HEK293 (cell line): ENCODE measurements at regions not wholly inside any gene's neighbourhood (a gene's known extent, or its start where the extent isn't known, plus 50 kb on each side); places are given as distances from the start of the nearest gene placed in this dataset.

Experiments used
- CTCF ChIA-PET: fragments of 350-600 bp; formaldehyde crosslinking; extraction: SDS; loops from one replicate; lab custom pipeline; 2021; ENCODE audit warnings: antibody characterized with exemption; lab: Yijun Ruan, JAX
- POLR2A ChIA-PET: fragments of 300-600 bp; formaldehyde crosslinking; extraction: SDS; loops from one replicate; lab custom pipeline; 2020; ENCODE audit warnings: antibody characterized with exemption, inconsistent platforms; lab: Yijun Ruan, JAX
- H3K27ac ChIP-seq: fragments of 200-500 bp; sonication (Bioruptor generic); 2 replicates; pipeline ENCODE4 v1.5.1; 2014; ENCODE audit warnings: low read depth, low read length, control low read depth, inconsistent platforms; ENCODE audit errors: extremely low read depth
- H3K36me3 ChIP-seq, 2 experiments: fragments of 200-500 bp in 1 of 2; sonication (Bioruptor generic) in 1 of 2; 1 replicate in 1 of 2; 2 replicates in 1 of 2; pipeline ENCODE4 v1.5.1; 2014 to 2017; ENCODE audit warnings: inconsistent platforms in 2 of 2, low read length in 2 of 2; ENCODE audit not compliant: control insufficient read depth in 2 of 2, insufficient read depth in 1 of 2
- H3K4me1 ChIP-seq: fragments of 200-500 bp; sonication (Bioruptor generic); 2 replicates; pipeline ENCODE4 v1.5.1; 2014; ENCODE audit warnings: mild to moderate bottlenecking, low read length, inconsistent platforms; ENCODE audit not compliant: control insufficient read depth, insufficient read depth
- H3K4me3 ChIP-seq: 2 replicates; pipeline ENCODE4 v1.5.1; 2011; ENCODE audit warnings: low read depth, mild to moderate bottlenecking, control low read depth, low read length, moderate library complexity
- H3K9me3 ChIP-seq: fragments of 200-500 bp; sonication (Bioruptor generic); 2 replicates; pipeline ENCODE4 v1.5.1; 2014; ENCODE audit warnings: low read depth, low read length, inconsistent platforms; ENCODE audit not compliant: control insufficient read depth, insufficient read depth
- BCL11A ChIP-seq: fragments of 450-650 bp; formaldehyde crosslinking; IDR thresholded peaks from 2 replicates; pipeline ENCODE4 v1.5.1; 2016; ENCODE audit warnings: low read depth, missing biosample characterization, missing genetic modification characterization
- GFI1B ChIP-seq: fragments of 450-650 bp; formaldehyde crosslinking; IDR thresholded peaks from 2 replicates; pipeline ENCODE4 v1.5.1; 2016; ENCODE audit warnings: missing biosample characterization, missing genetic modification characterization
- HOXD13 ChIP-seq: sonication (generic); formaldehyde crosslinking; IDR thresholded peaks from 2 replicates; pipeline ENCODE4 v1.8.0; 2022; ENCODE audit warnings: missing genetic modification reagents, borderline replicate concordance
- IKZF3 ChIP-seq: fragments of 450-650 bp; IDR thresholded peaks from 2 replicates; pipeline ENCODE4 v1.5.0; 2018; ENCODE audit warnings: missing biosample characterization, mild to moderate bottlenecking, missing genetic modification characterization, moderate library complexity
- PATZ1 ChIP-seq: fragments of 450-650 bp; formaldehyde crosslinking; IDR thresholded peaks from 2 replicates; pipeline ENCODE4 v1.5.1; 2016; ENCODE audit warnings: missing biosample characterization, missing genetic modification characterization
- REST ChIP-seq: fragments of 450-650 bp; formaldehyde crosslinking; IDR thresholded peaks from 2 replicates; pipeline ENCODE4 v1.5.1; 2016; ENCODE audit warnings: missing biosample characterization, missing genetic modification characterization
- SALL2 ChIP-seq: fragments of 450-650 bp; formaldehyde crosslinking; IDR thresholded peaks from 2 replicates; pipeline ENCODE4 v1.5.0; 2017; ENCODE audit warnings: missing biosample characterization, mild to moderate bottlenecking, missing genetic modification characterization, borderline replicate concordance
- ZFHX2 ChIP-seq: fragments of 450-650 bp; formaldehyde crosslinking; conservative IDR thresholded peaks from 2 replicates; pipeline ENCODE4 v1.5.1; 2016; ENCODE audit warnings: missing biosample characterization, missing genetic modification characterization
- ZNF133 ChIP-seq: fragments of 450-650 bp; formaldehyde crosslinking; IDR thresholded peaks from 2 replicates; pipeline ENCODE4 v1.5.1; 2016; ENCODE audit warnings: missing biosample characterization, missing genetic modification characterization
- ZNF140 ChIP-seq: fragments of 450-650 bp; formaldehyde crosslinking; IDR thresholded peaks from 2 replicates; pipeline ENCODE4 v1.5.1; 2016; ENCODE audit warnings: missing biosample characterization, missing genetic modification characterization
- ZNF155 ChIP-seq: fragments of 450-650 bp; formaldehyde crosslinking; IDR thresholded peaks from 2 replicates; pipeline ENCODE4 v1.5.1; 2016; ENCODE audit warnings: missing biosample characterization, missing genetic modification characterization
- ZNF174 ChIP-seq: fragments of 450-650 bp; formaldehyde crosslinking; IDR thresholded peaks from 2 replicates; pipeline ENCODE4 v1.5.0; 2017; ENCODE audit warnings: missing biosample characterization, mild to moderate bottlenecking, missing genetic modification characterization
- ZNF23 ChIP-seq: fragments of 450-650 bp; formaldehyde crosslinking; IDR thresholded peaks from 2 replicates; pipeline ENCODE4 v1.5.1; 2016; ENCODE audit warnings: missing biosample characterization, missing genetic modification characterization, borderline replicate concordance
- ZNF239 ChIP-seq: fragments of 450-650 bp; formaldehyde crosslinking; IDR thresholded peaks from 2 replicates; pipeline ENCODE4 v1.5.1; 2016; ENCODE audit warnings: missing biosample characterization, missing genetic modification characterization
- ZNF26 ChIP-seq: fragments of 450-650 bp; formaldehyde crosslinking; IDR thresholded peaks from 2 replicates; pipeline ENCODE4 v1.5.1; 2016; ENCODE audit warnings: missing biosample characterization, missing genetic modification characterization
- ZNF324 ChIP-seq: fragments of 450-650 bp; formaldehyde crosslinking; IDR thresholded peaks from 2 replicates; pipeline ENCODE4 v1.5.1; 2016; ENCODE audit warnings: missing biosample characterization, missing genetic modification characterization
- ZNF423 ChIP-seq: fragments of 450-650 bp; formaldehyde crosslinking; IDR thresholded peaks from 2 replicates; pipeline ENCODE4 v1.5.1; 2016; ENCODE audit warnings: missing biosample characterization, missing genetic modification characterization
- ZNF501 ChIP-seq: fragments of 450-650 bp; formaldehyde crosslinking; IDR thresholded peaks from 2 replicates; pipeline ENCODE4 v1.5.1; 2016; ENCODE audit warnings: missing biosample characterization, missing genetic modification characterization
- ZNF596 ChIP-seq: fragments of 450-650 bp; IDR thresholded peaks from 2 replicates; pipeline ENCODE4 v1.5.0; 2018; ENCODE audit warnings: missing biosample characterization, mild to moderate bottlenecking, missing genetic modification characterization, moderate library complexity
- ZNF624 ChIP-seq: fragments of 450-650 bp; formaldehyde crosslinking; IDR thresholded peaks from 2 replicates; pipeline ENCODE4 v1.5.1; 2017; ENCODE audit warnings: missing biosample characterization, missing genetic modification characterization

- no peak for TF ChIP-seq REST (tag by site-specific recombination)
Observed at GRCh38 chr6:164692772-164693510, 616.5 kb downstream of the C6orf118 start (continued).

GRCh38 chr6:164690702-164691500 is 618.5 kb downstream of the C6orf118 start:
- Histone ChIP-seq H3K36me3 (no peaks in the 10 kb centered on the region), H3K9me3 (no peaks in the 10 kb centered on the region), H3K27ac (no peak overlapping the region), H3K4me1 (no peaks in the 10 kb centered on the region), H3K4me3 (no peak overlapping the region)
- ChIA-PET CTCF (no interaction called here), POLR2A (no interaction called here)
- TF ChIP-seq ZNF596 (tag by site-specific recombination) (no peak), IKZF3 (tag by site-specific recombination) (no peak), ZNF133 (tag by site-specific recombination) (no peak), HOXD13 (CRISPR knock-in tag) (no peak), ZNF23 (no peak), GFI1B (tag by site-specific recombination) (no peak), ZNF155 (tag by site-specific recombination) (no peak), BCL11A (tag by site-specific recombination) (no peak), ZNF624 (no peak), SALL2 (tag by site-specific recombination) (no peak), PATZ1 (tag by site-specific recombination) (no peak), ZNF174 (no peak), ZNF324 (no peak), ZNF501 (tag by site-specific recombination) (no peak), ZFHX2 (tag by site-specific recombination) (no peak), ZNF239 (tag by site-specific recombination) (no peak), ZNF26 (no peak), ZNF140 (tag by site-specific recombination) (no peak), ZNF423 (tag by site-specific recombination) (no peak)
